Esophagus muscularis mucosa (tissue), 3 donors: ENCODE measurements at regions not wholly inside any gene's neighbourhood (a gene's known extent, or its start where the extent isn't known, plus 50 kb on each side); places are given as distances from the start of the nearest gene placed in this dataset.

ENCODE experiments used
- CTCF ChIP-seq, 3 experiments: fragments of 200-600 bp in 2 of 3; fragments of 450-650 bp in 1 of 3; sonication (generic) in 2 of 3; IDR thresholded peaks; one replicate each; pipeline ENCODE4 v1.5.1; 2017 to 2019; ENCODE audit warnings: antibody characterized with exemption in 3 of 3, mild to moderate bottlenecking in 2 of 3, moderate library complexity in 1 of 3
- POLR2A ChIP-seq: fragments of 450-650 bp; IDR thresholded peaks from one replicate; pipeline ENCODE4 v1.6.1; 2017; ENCODE audit warnings: antibody characterized with exemption, moderate library complexity, mild to moderate bottlenecking, low read depth

GRCh38 chr2:160898581-160899307 is 261.5 kb upstream of the TANK start:
- TF ChIP-seq CTCF (IDR thresholded peaks at IDR 0.05) = no peak
- no peak for TF ChIP-seq POLR2A
